HuH-7.5 (cell line): ENCODE measurements at regions not wholly inside any gene's neighbourhood (a gene's known extent, or its start where the extent isn't known, plus 50 kb on each side); places are given as distances from the start of the nearest gene placed in this dataset.
"Not testable (repeated sequence)": the region's sequence is repeated elsewhere in the genome, so short reads cannot be mapped to it uniquely, and the experiment has no call there.

Source experiments
- DNase-seq: peaks from one replicate; pipeline ENCODE4 v3.0.0; 2011; ENCODE audit warnings: low spot score

DNA sequence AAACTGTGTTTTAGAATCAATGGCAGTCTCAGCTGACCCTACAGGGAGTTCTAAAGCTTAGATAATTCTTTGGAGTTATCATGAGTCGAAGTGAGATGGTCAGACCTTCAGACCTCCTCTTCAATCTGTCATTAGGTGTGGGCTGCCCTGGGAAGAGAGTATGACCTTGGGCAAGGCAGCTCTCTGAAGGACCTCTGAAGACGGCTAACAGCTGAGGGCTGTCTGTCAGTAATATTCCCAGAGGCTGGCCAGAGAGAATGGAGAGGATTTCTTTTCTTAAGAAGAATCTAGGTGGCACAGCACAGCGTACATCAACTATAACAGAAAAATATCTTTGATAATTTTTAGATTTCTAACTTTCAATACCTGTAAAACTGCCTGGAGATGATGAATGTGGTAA, 379.4 kb downstream of the ZNF674 start:
- no peak for DNase-seq

DNA sequence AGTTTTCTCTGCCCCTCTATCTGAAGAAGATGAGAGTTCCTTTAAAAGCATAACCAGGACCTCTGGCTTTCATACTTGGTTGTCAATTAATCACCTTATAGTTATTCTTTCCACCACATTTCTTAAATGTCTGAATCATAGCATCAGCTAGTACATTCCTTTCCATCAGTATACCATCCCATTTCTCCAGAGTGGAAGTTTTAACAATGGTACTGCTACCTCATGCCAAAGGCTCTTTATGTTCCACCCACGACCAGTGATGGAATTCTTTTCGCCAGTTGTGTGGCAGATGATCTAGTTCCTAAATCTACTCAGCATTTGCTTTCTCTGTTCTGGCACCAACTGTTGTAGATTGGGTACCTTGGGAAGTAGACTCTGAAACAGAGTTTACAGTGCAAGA, 379.8 kb downstream of the ZNF674 start:
- DNase-seq: no peak

DNA sequence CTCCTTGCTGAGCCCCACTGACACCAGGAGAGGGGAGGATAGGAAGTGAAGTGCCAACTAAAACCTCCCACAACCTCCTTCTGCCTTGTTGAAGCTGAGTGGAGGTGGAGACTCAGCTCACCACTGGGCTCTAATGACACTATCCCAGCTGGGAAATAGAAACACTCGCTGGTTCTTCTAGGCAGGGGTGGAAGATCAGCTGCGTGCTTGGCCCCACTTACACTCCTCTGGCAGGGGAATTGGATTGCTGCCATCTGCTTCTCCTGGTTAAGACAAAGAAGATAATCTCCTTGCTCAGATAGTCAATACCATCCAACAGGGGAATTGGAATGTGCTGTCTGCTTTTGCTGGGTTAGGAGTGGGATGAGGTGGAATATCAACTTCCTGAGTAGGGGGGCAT, 392.5 kb downstream of the ZNF674 start:
- no peak for DNase-seq

DNA sequence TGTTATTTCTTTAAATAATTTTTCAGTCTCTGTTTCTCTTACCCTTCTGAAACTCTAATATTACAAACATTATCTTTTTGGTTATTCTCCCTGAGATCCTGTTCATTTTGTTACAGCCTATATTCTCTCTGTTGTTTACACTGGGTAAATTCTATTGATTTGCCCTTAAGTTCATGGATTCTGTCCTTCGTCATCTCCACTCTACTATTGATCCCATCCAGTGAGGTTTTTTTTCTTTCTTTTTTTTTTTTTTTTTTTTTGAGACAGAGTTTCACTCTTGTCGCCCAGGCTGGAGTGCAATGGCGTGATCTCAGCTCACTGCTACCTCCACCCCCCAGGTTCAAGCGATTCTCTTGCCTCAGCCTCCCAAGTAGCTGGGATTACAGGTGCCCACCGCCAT, 393.9 kb downstream of the ZNF674 start:
- DNase-seq: not testable (repeated sequence)

DNA sequence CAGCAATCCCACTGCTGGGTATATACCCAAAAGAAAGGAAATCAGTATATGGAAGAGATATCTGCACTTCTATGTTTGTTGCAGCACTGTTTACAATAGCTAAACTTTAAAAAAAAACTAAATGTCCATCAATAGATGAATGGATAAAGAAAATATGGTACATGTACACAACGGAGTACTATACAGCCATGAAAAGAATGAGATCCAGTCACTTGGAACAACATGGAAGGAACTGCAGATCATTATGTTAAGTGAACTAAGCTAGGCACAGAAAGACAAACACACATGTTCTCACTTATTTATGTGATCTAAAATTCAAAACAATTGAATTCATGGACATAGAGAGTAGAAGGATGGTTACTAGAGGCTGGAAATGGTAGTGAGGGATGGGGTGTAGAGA, 400.7 kb downstream of the ZNF674 start:
- DNase-seq: no peak

DNA sequence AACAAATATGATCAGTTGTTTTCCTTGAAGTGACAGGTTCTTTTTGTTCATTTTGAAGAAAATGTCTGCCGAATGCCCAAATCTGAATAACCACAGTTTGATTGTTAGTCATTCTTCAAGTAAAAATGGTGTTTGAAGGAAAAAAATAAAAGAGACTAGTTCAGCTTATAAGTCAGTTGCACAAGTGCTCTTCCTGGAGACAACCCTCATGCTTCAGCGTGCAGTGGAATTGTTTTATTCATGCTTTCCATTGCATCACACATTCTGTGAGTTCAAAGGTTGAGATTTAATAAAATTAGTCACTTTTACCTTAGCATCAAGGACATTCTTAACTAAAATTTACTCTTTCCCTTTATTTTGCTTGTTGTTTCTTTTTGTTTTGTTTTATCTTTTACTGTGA, 404.9 kb downstream of the ZNF674 start:
- no peak for DNase-seq

DNA sequence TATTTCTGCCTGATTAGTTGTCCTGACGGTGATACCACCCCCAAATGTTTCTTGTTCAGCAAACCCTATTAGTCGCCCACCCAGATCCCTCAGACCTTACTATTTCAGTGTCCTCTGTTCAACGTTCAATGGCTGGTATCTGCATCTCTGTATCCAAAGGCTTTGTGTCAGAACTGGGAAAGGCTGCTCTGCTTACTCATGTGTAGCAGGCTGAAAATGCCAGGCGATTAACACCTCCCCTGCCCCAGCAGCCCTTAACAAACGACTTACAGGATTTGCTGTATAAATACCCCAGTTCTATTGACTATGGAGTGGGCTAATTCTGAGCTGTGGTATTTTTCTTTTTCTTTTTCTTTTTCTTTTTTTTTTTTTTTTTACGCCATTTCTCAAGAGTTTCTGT, 415.0 kb downstream of the ZNF674 start:
- DNase-seq: no peak

DNA sequence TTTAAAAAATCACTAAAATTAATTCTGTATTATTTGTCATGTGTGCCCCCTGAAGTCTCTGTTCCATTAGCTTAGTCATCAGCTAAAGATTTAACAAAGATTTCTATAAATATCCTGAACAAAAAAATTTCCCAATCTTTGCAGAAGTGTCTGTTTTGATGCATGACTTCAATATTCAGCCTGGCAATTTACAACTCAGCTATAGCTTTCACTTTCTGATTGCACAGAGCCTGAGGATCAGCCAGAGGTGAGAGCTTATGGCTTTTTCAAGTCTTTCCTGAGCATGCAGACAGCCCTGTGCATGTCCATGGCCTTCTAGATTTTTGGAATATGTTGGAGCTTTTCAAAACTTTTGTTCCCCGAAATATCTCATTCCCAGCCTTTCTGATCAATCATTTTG, 420.1 kb downstream of the ZNF674 start:
- no peak for DNase-seq

DNA sequence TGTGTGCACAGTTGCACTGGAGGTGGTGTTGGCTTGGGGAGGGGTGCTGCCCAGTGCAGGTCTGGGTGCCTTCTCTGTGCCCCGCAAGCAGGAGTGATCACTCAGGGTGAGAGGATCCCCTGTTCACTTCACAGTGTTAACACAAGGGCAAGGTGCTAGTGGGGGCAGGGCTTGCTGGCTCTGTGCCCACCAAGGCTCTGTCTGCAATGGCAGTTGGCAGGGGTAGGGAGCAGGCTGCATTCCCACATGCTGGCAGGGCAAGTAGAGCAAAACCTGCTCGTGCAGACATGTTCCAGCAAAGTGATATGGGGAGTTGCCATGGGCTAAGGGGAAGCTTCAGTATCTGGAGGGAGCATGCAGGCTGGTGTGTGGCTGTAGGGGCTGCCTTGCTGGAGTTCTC, 428.0 kb downstream of the ZNF674 start:
- no peak for DNase-seq

DNA sequence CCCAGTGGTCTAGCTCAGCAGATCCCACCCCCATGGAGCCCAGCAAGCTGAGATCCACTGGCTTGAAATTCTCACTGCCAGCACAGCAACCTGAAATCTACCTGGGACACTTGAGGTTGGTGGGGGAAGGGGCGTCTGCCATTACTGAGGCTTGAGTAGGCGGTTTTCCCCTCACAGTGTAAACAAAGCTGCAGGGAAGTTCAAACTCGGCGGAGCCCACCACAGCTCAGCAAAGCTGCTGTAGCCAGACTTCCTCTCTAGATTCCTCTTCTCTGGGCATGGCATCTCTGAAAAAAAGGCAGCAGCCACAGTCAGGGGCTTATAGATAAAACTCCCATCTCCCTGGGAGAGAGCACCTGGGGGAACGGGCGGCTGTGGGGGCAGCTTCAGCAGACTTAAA, 457.9 kb downstream of the ZNF674 start:
- DNase-seq: not testable (repeated sequence)

DNA sequence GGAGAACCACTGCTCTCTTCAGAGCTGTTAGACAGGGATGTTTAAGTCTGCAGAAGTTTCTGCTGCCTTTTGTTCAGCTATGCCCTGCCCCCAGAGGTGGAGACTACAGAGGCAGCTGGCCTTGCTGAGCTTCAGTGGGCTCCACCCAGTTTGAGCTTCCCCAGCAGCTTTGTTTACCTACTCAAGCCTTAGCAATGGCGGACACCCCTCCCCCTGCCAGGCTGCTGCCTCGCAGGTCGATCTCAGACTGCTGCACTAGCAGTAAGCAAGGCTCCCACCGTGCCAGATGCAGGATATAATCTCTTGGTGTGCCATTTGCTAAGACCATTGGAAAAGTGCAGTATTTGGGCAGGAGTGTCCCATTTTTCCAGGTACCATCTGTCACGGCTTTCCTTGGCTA, 465.1 kb downstream of the ZNF674 start:
- DNase-seq: not testable (repeated sequence)

DNA sequence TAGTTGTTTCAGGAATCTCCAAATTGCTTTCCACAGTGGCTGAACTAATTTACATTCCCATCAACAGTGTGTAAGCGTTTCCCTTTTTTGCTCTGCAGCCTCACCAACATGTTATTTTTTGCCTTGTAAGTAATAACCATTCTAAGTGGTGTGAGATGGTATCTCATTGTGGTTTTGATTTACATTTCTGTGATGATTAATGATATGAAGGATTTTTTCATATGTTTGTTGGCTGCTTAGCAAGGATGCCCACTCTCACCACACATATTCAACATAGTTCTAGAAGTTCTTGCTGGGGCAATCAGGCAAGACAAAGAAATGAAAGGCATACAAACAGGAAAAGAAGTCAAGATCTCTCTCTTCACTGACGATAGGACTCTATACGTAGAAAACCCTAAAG, 472.4 kb downstream of the ZNF674 start:
- DNase-seq: no peak

DNA sequence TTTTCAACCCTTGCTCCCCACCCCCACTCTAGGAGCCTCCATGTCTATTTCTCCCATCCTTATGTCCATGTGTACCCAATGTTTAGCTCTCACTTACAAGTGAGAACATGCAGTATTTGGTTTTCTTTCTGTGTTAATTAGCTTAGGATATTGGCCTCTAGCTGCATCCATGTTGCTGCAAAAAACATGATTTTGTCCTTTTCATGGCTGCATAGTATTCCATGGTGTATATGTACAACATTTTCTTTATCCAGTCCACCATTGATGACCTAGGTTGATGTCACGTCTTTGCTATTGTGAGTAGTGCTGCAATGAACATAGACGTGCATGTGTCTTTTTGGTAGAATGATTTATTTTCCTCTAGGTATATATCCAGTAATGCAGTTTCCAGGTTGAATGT, 472.8 kb downstream of the ZNF674 start:
- no peak for DNase-seq

DNA sequence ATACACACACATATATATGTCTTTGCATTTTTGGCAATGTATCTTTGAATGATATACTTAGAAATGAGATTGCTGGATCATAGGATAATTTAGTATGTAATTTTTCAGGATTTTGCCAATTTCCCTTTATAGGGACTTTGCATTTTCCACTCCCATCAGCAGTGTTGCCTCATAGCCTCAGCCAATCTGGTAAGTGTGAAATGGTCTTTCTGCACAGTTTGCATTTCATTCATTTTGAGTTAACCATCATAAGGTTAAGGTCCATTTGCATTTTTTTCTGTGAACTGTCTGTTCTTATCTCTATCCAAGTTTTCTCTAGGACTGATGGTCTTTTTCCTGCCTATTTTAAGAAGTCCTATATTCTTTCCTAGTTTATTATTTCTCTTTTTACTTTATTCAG, 474.8 kb downstream of the ZNF674 start:
- no peak for DNase-seq

DNA sequence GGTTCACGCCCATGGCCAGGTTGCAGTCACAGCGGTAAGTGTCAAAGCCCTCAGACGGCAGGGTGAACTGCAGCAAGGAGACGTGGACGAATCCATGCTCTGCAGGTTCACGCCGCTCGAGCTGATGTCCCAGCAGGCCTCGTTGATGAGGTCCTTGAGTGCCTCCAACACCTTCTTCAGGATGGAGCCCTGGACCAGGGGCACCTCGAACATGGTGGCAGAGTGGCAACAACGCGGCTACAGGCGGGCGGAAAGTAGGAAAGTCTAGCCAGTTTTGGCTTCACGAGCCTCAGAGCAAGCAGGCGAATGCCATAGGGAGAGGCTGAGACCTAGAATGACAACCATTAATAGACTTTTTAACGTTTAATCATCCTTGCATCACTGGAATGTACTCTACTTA, 485.9 kb downstream of the ZNF674 start:
- no peak for DNase-seq

DNA sequence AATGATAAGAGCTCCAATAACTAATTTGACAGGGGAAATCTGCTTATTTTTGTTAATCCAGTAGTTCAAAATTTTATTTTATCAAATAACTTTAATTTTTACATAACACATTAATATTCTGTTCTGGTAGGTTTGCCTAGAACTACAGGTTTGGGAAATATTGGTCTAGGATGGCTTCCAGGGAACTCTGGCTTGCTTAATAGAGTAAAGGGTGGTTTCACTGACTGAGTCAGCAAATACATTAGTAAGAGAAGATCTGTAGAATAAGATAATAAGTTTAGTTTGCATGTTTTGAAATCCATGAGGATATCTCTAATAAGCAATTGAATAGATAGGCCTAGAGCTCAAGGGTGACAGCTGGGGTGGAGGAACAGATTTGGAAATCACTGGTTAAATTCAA, 500.7 kb downstream of the ZNF674 start:
- DNase-seq: no peak

DNA sequence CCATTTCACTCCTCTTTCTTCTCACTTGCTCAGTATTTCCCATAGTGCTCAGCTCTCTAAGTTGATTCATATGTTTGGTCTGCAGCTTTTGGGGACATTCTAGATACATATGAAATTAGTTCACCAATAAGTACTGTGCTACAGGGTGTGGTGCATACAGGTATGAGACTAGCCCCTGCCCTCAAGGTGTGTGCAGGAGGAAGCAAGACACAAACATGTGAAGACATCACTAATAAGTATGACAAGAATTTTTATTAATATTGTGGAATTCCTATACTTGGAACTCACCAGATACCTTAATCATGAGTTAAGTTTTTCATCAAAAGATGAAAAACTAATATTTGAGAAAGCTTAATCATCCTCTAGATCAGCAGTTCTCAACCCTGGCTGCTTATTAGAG, 505.2 kb downstream of the ZNF674 start:
- DNase-seq: no peak

DNA sequence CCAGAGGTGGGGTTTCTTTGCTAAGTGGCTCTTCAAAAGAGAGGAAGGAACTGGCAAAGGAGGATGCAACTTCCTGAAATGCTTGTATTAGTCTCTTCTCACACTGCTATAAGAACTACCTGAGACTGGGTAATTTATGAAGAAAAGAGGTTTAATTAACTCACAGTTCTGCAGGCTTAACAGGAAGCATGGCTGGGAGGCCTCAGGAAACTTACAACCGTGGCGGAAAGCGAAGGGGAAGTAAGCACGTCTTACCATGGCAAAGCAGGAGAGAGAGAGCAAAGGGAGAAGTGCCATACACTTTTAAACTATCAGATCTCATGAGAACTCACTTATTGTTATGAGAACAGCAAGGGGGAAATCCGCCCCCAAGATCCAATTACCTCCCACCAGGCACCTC, 505.7 kb downstream of the ZNF674 start:
- DNase-seq: no peak

DNA sequence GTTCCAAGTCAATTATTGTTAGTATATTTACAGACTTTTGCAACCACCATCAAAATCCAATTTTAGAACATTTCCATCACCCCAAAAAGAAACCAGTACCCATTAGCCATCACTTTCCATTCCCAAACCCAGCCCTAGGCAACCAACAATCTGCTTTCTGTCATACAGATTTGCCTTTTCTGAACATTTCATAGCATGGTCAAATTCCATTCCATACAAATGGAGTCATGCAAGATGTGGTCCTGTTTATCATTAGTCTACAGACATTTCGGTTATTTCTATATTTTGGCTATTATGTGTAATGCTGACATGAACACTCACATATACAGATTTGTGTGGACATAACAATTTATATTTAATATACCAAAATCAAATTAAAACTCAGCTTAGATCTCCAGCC, 508.7 kb downstream of the ZNF674 start:
- no peak for DNase-seq

DNA sequence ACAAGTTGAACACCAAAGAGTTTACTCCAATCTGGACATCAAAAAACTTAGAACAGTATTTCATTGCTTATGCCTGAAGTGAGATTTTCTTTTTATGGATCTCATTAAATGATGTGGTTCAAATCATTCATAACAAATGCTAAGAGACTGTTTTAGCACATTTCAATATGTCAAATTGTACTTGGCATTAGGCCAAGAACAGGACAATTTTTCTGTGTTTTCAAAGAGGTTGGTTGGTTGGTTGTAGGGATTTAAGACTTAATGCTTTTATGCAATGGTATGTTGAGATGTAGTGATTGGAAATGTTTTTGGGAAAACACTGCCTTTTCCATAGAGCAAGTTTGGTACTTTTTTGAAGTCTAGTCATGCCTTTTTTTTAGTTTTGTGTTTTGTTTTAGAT, 510.4 kb downstream of the ZNF674 start:
- no peak for DNase-seq

DNA sequence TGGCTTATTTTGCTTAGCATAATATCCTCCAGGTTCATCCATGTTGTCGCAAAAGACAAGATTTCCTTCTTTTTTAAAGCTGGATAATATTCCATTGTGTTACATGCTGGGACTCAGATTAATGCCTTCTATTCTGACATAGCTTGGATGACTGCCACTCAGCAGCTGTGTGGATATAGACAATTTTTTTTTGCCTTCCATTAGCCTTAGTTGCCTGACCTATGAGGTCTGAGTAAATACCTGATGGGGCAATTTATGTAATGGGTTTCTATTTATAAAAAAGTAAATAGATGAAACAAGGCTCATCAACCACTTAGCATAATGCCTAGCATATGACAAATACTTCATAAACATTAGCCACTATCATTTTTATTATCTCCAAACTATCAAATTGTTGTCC, 515.4 kb downstream of the ZNF674 start:
- DNase-seq: no peak

DNA sequence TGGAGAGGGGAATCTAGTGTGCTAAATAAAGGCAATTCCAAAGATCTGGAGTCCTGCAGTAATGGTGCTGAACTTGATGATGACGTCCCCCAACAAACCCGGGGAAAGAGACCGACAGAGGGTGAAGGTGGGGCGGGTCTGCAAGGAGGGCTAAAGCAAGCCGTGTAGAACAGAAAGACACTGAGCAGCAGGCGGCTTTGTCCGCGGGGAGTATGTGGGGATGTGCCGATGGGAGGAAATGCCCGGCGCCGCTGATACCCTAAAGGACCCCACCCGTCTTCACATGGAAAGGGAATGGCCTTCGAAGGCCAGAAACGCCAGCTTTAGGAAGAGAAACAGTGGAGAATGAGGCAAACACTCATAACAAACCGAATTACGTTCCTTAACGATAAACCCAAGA, 528.9 kb downstream of the ZNF674 start:
- no peak for DNase-seq

DNA sequence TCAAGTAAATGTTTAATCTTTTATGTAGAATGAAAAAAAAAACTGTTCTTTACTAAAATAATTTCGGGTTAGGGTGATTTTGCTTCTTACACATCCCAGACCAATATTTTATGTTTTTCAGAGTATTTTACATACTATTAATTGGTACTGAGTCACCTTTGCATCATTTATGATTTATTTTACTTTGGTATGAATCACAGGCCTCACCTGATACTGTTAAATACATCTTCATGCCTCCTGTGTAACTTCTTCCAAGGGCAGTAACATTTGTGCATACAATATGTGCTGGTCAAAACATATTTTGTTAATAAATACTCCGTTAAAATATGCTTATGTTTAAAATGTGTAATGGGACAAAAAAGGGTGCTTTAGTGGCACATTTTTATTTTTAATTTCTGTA, 529.6 kb downstream of the ZNF674 start:
- DNase-seq: no peak

DNA sequence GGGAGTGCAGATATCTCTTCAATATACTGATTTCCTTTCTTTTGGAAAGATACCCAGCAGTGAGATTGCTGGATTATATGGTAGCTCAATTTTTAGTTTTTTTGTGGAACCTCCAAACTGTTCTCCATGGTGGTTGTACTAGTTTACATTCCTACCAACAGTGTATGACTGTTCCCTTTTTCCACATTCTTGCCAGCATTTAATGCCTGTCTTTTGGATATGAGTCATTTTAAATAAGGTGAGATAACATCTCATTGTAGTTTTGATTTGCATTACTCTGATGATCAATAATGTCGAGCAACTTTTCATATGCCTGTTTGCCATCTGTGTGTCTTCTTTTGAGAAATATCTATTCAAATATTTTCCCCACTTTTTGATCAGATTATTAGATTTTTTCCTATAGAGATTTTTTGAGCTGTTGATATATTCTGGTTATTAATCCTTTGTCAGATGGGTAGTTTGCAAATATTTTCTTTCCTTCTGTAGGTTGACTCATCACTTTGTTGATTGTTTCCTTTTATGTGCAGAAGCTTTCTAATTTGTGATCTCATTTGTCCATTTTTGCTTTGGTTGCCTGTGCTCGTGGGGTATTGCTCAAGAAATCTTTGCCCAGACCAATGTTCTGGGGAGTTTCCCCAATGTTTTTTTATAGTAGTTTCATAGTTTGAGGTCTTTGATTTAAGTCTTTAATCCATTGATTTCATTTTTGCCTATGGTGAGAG, 552.7 kb downstream of the ZNF674 start:
- no peak for DNase-seq

DNA sequence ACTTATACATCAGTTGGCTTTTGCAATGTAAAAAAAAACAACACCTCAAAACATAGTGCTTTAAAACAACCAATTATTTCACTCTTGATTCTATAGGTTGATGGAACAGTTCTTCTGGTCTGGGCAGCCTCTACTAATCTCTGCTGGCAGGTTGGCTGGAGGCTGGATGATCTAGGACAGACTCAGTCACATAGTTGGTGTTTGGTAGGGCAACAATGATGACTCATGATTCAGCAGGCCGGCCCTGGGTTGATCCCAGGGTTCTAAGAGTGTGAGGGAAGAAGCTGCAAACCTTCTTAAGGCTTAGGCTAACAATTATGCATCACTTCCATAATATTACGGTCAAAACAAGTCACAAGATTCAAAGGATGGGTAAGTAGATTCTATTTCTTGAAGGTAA, 558.2 kb downstream of the ZNF674 start:
- DNase-seq: no peak
